ENCODE measurements at regions not wholly inside any gene's neighbourhood (a gene's known extent, or its start where the extent isn't known, plus 50 kb on each side); places are given as distances from the start of the nearest gene placed in this dataset.
A peak's percentile ranks its signal among the peaks of the same experiment; 100 is the strongest.

- CTCF ChIA-PET, result no interaction called here
- TF ChIP-seq PKNOX1 (IDR thresholded peaks at IDR 0.05), result no peak
- no peak for DNase-seq (ENCODE audit: extremely low spot score)
- POLR2A ChIA-PET, result no interaction called here
Measured at GRCh38 chr5:117424559-117424958, 849.9 kb upstream of the SEMA6A start.

- POLR2A ChIA-PET, result no interaction called here
- TF ChIP-seq PKNOX1 (IDR thresholded peaks at IDR 0.05), result no peak
- TF ChIP-seq BHLHE40 (IDR thresholded peaks at IDR 0.05; ENCODE audit: borderline replicate concordance), result no peak
- no peak for TF ChIP-seq SP1 (IDR thresholded peaks at IDR 0.05)
- TF ChIP-seq SUZ12 (IDR thresholded peaks at IDR 0.05), result no peak
- TF ChIP-seq CTBP1 (IDR thresholded peaks at IDR 0.05; ENCODE audit: borderline replicate concordance), result no peak
- TF ChIP-seq FOXA1 (IDR thresholded peaks at IDR 0.05), result no peak
- no peak for TF ChIP-seq ARNT (IDR thresholded peaks at IDR 0.05)
- no peak for TF ChIP-seq ZNF384 (IDR thresholded peaks at IDR 0.05)
- no peak for TF ChIP-seq FOXK2 (IDR thresholded peaks at IDR 0.05)
- TF ChIP-seq FOXM1 (IDR thresholded peaks at IDR 0.05; ENCODE audit: borderline replicate concordance), result no peak
- no peak for TF ChIP-seq L3MBTL2 (conservative IDR thresholded peaks at IDR 0.05)
- TF ChIP-seq TARDBP (IDR thresholded peaks at IDR 0.05), result no peak
- no peak for TF ChIP-seq HDGF (IDR thresholded peaks at IDR 0.05; ENCODE audit: borderline replicate concordance)
- TF ChIP-seq NFRKB (IDR thresholded peaks at IDR 0.05), result no peak
- TF ChIP-seq LEF1 (IDR thresholded peaks at IDR 0.05; ENCODE audit: borderline replicate concordance), result no peak
- no peak for TF ChIP-seq ELF4 (IDR thresholded peaks at IDR 0.05)
- CTCF ChIA-PET, result no interaction called here
- no peak for DNase-seq (ENCODE audit: extremely low spot score)
Measured at GRCh38 chr5:117417501-117417900, 842.9 kb upstream of the SEMA6A start.

GRCh38 chr5:117414926-117415325 is 840.3 kb upstream of the SEMA6A start:
- ChIA-PET POLR2A (no interaction called here), CTCF (interaction anchor here (0.5 kb wide), 1 partner anchor 84 kb away, joined by 3 read pairs; no protein-coding TSS in a partner anchor)
- no peak for DNase-seq (ENCODE audit: extremely low spot score)
- no peak for TF ChIP-seq FOXK2 (IDR thresholded peaks at IDR 0.05)
- no peak for TF ChIP-seq HDGF (IDR thresholded peaks at IDR 0.05; ENCODE audit: borderline replicate concordance)
- TF ChIP-seq CTBP1 (IDR thresholded peaks at IDR 0.05; ENCODE audit: borderline replicate concordance), result no peak
- TF ChIP-seq FOXM1 (IDR thresholded peaks at IDR 0.05; ENCODE audit: borderline replicate concordance), result no peak

GRCh38 chr5:117411701-117412100 is 837.1 kb upstream of the SEMA6A start:
- POLR2A ChIA-PET, result no interaction called here
- DNase-seq (ENCODE audit: extremely low spot score), result no peak
- CTCF ChIA-PET, result no interaction called here

GRCh38 chr5:117405197-117405596 is 830.6 kb upstream of the SEMA6A start:
- TF ChIP-seq PKNOX1 (IDR thresholded peaks at IDR 0.05) (no peak), SUZ12 (IDR thresholded peaks at IDR 0.05) (no peak), NFRKB (IDR thresholded peaks at IDR 0.05) (no peak), ELF4 (IDR thresholded peaks at IDR 0.05) (no peak), FOXA1 (IDR thresholded peaks at IDR 0.05) (no peak), ARNT (IDR thresholded peaks at IDR 0.05) (no peak), TARDBP (IDR thresholded peaks at IDR 0.05) (no peak), HDGF (IDR thresholded peaks at IDR 0.05; ENCODE audit: borderline replicate concordance) (no peak), LEF1 (IDR thresholded peaks at IDR 0.05; ENCODE audit: borderline replicate concordance) (no peak), BHLHE40 (IDR thresholded peaks at IDR 0.05; ENCODE audit: borderline replicate concordance) (no peak), ZNF384 (IDR thresholded peaks at IDR 0.05) (no peak)
- DNase-seq (ENCODE audit: extremely low spot score), result no peak
- ChIA-PET POLR2A (no interaction called here), CTCF (no interaction called here)

More at GRCh38 chr5:117411701-117412100, 837.1 kb upstream of the SEMA6A start:
- TF ChIP-seq LEF1 (IDR thresholded peaks at IDR 0.05; ENCODE audit: borderline replicate concordance), result no peak
- TF ChIP-seq BHLHE40 (IDR thresholded peaks at IDR 0.05; ENCODE audit: borderline replicate concordance), result no peak
- TF ChIP-seq PKNOX1 (IDR thresholded peaks at IDR 0.05), result no peak
- TF ChIP-seq ZNF384 (IDR thresholded peaks at IDR 0.05), result no peak
- TF ChIP-seq NFRKB (IDR thresholded peaks at IDR 0.05), result no peak
- no peak for TF ChIP-seq L3MBTL2 (conservative IDR thresholded peaks at IDR 0.05)
- TF ChIP-seq ARNT (IDR thresholded peaks at IDR 0.05), result no peak
- TF ChIP-seq FOXM1 (IDR thresholded peaks at IDR 0.05; ENCODE audit: borderline replicate concordance), result no peak
- no peak for TF ChIP-seq FOXK2 (IDR thresholded peaks at IDR 0.05)
- TF ChIP-seq FOXA1 (IDR thresholded peaks at IDR 0.05), result no peak
- TF ChIP-seq TARDBP (IDR thresholded peaks at IDR 0.05), result no peak
- TF ChIP-seq CTBP1 (IDR thresholded peaks at IDR 0.05; ENCODE audit: borderline replicate concordance), result no peak
- TF ChIP-seq SP1 (IDR thresholded peaks at IDR 0.05), result no peak
- no peak for TF ChIP-seq HDGF (IDR thresholded peaks at IDR 0.05; ENCODE audit: borderline replicate concordance)
- TF ChIP-seq ELF4 (IDR thresholded peaks at IDR 0.05), result no peak

GRCh38 chr5:117394506-117395157 is 820.0 kb upstream of the SEMA6A start:
- ChIA-PET POLR2A (no interaction called here), CTCF (no interaction called here)
- TF ChIP-seq ELF4 (IDR thresholded peaks at IDR 0.05) (no peak), CTBP1 (IDR thresholded peaks at IDR 0.05; ENCODE audit: borderline replicate concordance) (no peak), L3MBTL2 (conservative IDR thresholded peaks at IDR 0.05) (peak; percentile 37; the same call in 1 of the 2 replicates), BHLHE40 (IDR thresholded peaks at IDR 0.05; ENCODE audit: borderline replicate concordance) (no peak), TARDBP (IDR thresholded peaks at IDR 0.05) (no peak), HDGF (IDR thresholded peaks at IDR 0.05; ENCODE audit: borderline replicate concordance) (no peak), SUZ12 (IDR thresholded peaks at IDR 0.05) (no peak), PKNOX1 (IDR thresholded peaks at IDR 0.05) (0 out of 2 replicates have a peak, but pooled peaks have one; percentile 7), LEF1 (IDR thresholded peaks at IDR 0.05; ENCODE audit: borderline replicate concordance) (no peak), FOXM1 (IDR thresholded peaks at IDR 0.05; ENCODE audit: borderline replicate concordance) (no peak)
- DNase-seq (ENCODE audit: extremely low spot score), result peak; percentile 7

Measured in HEK293T (cell line).